ENCODE measurements at regions not wholly inside any gene's neighbourhood (a gene's known extent, or its start where the extent isn't known, plus 50 kb on each side); places are given as distances from the start of the nearest gene placed in this dataset.

GRCh38 chr2:21544392-21544791, 420.6 kb downstream of the TDRD15 start:
- no peak for DNase-seq

- DNase-seq = no peak
Measured at GRCh38 chr2:21552981-21553380, 429.2 kb downstream of the TDRD15 start.

DNA sequence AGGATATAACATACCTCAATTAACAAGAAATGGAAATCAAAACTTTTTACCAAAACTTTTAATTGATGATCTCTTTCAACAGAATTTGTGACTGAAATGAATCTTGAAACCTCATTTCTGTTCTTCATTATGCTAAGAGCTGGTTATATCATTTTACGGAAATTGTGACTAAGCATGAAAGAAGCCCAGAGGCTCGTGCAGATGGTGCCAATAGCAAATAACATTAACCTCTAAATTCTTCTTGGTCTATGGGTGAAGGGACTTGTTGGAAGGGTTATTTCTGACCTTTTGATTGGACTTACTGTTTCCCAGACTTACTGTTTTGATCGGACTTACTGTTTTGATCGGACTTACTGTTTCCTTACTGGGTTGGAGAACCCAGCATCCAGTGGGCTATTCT, 435.6 kb downstream of the TDRD15 start:
- DNase-seq = no peak

DNA sequence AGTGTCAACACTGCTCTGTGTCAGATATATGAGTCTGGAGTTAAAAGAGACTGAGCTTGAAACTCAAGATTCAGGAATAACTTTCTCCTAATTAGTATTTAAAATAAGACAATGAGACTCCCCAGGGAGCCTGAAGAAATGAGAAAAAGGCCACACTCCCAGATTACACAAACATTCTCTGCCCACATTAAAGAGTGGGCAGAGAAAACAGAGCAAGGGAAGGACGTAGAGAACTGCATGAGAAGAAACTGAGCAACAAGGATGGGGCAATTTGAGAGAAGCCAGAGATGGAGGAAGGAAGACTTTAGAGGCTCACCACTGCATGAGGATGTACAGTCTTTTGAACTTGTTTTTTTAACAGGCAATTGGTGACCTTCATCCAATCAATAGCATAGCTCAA, 438.2 kb downstream of the TDRD15 start:
- DNase-seq = no peak

DNA sequence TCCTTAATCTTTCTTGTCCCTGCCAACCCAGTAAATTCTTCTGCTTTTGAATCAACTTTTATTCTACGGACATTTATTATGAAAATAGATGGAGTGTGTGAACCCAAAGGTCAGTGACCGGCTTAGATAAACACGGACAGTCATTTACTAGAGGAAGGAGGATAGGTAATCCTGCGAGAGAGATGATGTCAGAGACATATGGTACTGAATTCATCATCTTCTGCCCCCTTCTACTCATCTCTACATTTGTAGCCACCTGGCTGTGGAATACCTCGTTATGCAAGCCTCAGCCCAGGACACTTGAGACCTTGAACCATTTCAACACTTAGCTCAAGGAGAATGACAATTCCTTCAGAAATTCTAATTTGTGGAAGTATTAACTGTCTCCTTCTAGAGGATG, 443.6 kb downstream of the TDRD15 start:
- DNase-seq = no peak

- DNase-seq = no peak
Measured at GRCh38 chr2:21571686-21572085, 447.9 kb downstream of the TDRD15 start.

- no peak for DNase-seq
Measured at GRCh38 chr2:21580391-21580790, 456.6 kb downstream of the TDRD15 start.

DNA sequence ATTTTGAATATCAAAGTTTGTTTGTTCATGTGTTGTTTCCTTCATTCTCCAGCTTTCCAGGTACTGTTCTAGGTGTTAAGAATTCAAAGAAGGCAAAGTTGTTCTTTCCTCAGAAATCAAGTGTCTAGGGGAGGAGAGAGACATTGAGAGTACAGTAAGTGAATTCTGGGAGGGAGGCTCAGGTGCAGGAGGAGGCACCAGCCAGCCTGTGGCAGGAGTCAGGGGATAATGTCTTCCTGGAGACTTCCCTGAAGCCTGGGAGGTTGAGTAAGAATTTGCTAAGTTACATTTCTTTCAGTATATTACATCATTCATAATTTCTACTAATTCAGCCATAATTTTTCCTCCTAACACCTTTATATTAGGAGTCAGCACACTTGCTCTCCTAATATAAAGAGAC, 462.1 kb downstream of the TDRD15 start:
- DNase-seq = no peak

DNA sequence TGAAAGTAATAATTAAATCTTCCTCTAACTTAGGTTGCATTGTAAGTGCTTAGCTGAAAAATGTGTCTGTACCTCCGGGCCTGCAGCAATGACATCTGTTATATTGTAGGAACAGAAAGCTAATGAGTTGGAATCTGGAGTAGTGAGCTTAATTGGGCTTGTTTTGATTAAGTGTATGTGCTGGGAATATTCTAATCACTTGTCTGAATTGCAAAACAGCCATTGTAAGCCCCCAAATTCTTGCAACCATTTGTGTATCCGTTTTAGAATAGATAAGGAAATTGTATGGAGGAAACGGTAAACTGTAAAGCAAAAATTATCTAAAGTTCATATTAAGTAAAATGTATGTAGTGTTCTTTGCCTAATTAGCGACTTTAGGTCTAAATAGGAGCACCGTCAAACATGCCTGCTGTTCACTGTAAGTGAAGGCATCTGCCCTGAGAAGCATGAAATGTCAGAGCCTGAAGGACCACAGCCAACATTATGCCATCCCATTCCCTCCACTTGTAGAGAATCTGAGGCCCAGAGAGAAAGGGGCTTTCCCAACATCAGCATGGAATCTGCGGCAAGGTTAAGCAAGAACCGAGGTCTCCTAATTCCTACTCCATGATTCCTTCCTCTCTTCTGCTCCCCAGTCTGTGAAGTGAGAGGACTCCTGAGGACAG, 466.4 kb downstream of the TDRD15 start:
- DNase-seq = no peak

DNA sequence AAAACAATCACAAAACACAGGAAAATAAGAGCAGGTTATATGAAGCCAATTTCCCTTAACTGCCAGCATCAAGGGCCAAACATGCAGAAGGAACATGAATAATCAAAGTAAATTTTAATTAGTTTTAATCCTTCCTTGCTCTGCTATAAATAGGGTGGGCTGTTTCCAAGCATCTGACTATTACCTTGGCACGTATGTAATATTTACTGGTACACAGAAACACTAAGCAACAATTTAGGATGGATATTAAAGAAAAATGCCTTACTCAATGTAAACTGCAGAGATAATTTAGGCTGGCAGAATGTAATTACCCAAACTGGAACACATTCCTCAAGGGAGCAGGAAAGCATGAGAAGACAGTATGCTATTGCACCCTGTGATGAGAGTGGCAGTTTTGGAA, 468.2 kb downstream of the TDRD15 start:
- DNase-seq = no peak

GRCh38 chr2:21599417-21599816, 475.6 kb downstream of the TDRD15 start:
- no peak for DNase-seq

- no peak for DNase-seq
Measured at GRCh38 chr2:21602789-21603188, 479.0 kb downstream of the TDRD15 start.

- no peak for DNase-seq
Measured at GRCh38 chr2:21607572-21607971, 483.8 kb downstream of the TDRD15 start.

DNA sequence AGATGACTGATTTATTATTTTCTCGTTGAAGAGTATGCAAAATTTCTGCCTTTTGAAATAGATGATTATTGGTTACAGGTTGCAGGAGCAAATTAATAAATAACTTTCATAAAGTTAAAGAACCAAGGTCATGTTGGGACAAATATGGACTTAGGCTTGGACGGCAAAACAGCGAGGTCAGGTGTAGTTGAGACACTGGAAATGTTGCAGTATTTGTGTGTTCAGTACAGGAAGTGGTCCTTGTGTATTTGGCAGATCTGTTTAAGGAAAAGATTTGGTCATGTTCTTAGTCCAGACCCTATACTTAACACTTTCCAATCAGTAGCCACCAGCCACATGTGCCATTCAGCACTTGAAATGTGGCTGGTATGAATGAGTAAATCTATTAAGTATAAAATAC, 486.5 kb downstream of the TDRD15 start:
- DNase-seq = no peak

DNA sequence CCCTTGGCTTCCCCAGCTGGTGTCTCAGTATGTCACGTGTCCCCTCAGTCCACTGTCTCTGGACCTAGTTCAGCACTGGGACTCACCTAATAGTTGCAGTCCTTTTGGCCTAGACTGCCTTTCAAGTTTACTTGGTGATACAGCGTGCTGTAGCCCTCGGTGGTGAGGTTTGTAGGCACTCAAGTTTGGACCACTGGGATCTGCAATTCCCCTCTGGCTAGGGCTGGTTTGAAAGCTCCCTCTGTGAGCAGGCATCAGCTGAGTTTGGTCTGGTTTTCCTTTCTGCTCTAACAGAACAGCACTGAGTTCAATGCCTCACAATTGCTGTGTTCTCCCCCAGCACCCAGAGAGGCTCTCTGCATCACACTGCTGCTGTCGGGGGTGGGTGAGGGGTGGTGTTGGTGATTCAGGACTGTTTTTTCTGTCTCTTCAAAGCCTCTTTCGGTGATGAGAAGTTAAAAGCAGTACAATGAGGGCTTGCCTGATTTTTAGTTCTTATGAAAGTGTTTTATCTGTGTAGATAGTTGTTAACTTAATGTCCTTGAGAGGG, 494.2 kb downstream of the TDRD15 start:
- DNase-seq = no peak

- no peak for DNase-seq
Measured at GRCh38 chr2:21620771-21621170, 497.0 kb downstream of the TDRD15 start.

DNA sequence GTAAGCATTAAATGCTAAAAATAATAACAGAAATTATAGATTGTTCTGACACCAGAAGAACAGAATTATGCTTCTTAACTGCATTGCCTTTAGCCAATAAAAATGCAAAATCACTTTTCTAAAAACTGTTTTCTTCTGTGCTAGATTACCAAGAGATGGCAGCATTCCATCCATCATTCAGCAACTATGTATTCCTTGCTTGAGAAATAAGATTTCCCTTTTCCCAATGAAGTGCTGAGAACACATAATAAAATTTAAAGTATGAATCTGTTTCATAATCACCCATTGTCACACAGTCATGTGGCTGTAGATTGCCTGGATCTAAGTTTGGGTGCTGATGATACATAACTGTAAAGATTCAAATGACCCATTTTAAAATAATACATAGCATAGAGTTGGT, 504.2 kb downstream of the TDRD15 start:
- DNase-seq = no peak

DNA sequence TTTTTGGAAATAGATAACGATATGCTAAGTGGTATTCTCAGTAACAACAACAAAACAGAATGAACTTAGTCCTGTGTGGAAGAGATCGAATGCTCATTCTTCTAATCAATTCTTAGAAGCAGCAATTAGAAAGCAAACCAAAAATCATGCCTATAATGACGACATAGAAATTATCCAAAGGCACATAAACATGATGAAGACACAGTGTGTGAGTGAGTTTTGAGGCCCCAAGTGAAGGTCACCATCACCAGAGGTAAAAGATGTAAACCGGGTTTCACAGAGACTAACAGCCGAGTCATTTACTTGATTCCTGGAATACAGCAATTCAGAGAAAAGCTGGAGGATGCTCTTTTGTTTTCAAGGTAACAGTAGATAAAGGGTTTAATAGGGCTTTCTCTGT, 509.2 kb downstream of the TDRD15 start:
- DNase-seq = no peak

DNA sequence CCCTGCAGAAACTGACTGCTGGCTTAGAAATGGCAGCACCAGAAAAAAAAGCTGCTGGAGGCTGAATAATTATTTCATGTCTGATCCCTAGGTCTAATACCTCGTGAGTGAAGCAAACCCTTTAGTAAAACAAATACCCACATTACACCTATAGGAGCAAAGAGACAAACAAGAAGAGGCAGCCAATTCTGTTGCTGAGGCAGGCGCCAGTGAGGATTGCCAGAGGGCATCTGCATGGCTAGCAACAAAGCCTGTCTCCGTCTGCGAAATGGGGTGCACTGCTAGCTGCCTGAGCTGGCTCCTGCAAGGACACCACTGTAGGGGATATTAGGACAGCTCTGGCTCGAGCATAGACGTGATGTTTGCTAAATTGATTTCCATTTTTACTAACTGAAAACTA, 509.7 kb downstream of the TDRD15 start:
- DNase-seq = no peak

DNA sequence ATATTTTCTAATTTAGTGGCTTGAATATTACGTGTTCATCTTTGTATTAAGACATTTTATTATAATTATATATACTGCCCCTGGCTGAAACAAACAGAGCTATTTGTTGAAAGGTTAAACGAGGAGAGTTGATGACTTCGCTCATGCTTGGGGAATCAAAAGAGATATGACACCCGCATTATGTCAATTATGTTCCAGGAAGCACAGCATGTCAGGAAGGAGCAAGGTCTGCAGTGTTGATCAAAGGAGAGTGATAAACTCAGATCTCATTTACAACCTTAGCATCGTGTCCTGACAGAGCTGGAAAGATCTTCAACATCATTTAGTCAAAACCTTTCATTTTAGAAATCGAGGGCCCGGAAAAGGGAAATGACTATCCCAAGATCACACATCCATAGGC, 510.1 kb downstream of the TDRD15 start:
- DNase-seq = no peak

DNA sequence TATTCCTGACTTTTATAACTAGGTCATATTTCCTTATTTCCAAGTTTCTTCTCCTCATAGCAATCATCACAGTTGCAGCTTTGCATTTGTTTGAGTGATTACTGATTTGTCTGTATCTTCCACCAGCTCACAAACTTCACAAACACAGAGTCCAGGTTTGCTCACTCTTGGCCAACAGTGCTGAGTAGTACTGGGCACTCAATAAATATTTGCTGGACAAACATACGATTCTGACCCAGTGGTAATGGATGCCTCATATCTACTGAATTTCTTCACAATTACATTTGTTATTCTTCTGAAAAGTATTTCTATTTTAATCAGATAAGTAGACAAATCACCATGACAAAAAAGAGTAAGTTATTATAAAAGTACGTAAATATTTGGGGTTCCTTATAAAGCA, 516.3 kb downstream of the TDRD15 start:
- DNase-seq = no peak

- no peak for DNase-seq
Measured at GRCh38 chr2:21642647-21643046, 518.9 kb downstream of the TDRD15 start.

GRCh38 chr2:21643180-21643579, 519.4 kb downstream of the TDRD15 start:
- DNase-seq = no peak

GRCh38 chr2:21644266-21644665, 520.5 kb downstream of the TDRD15 start:
- DNase-seq = no peak

DNA sequence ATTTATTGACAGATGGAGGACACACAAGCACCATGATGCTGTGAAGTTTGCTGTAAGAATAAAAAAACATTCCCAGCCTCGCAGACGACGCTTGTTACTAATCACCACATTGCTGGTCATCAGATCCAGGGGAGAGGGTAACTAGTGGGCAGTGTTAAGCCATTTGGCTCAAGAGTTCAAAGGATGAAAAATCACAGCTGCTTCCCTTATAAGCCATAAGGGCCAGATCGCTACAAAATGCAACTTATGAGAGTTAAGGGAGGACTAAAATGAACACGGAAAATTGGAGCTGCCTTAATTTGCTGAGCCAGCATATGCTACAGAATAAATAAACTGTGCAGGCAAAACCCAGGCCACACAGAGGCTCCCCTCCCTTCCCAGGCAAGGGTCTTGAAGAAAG, 522.6 kb downstream of the TDRD15 start:
- DNase-seq = no peak
